ENCODE measurements at regions not wholly inside any gene's neighbourhood (a gene's known extent, or its start where the extent isn't known, plus 50 kb on each side); places are given as distances from the start of the nearest gene placed in this dataset.

DNA sequence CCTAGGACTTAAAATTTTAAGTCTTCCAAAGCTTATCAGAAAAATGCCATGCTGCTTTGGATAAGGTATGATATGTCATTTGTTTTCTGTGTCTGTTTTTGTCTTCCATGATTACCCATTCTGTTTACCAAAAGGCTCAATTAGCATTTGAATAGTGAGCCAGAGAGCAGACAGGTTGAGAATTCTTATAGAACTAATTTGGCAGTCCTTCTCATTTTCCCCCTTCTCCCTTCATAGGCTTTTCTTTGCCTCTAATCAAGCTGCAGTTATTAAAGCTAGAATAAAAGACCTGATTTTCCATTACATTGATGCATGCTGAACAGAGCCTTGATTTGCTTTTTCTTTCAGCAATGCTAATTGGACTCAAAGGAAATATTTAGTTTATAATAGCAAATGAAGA lies 993.0 kb downstream of the MAT2B start:
- intact Hi-C loops (cut with micrococcal nuclease), result no loop called here
- H3K27me3 ChIP-seq (ENCODE audit: control insufficient read depth in 2 of 2, insufficient read depth in 2 of 2, low read length in 2 of 2), result no peaks in the 10 kb centered on the region
- Mint-ChIP-seq H3K36me3 (no peaks in the 10 kb centered on the region), H3K27ac (no peak overlapping the region), H3K4me1 (no peaks in the 10 kb centered on the region), H3K9me3 (peaks cover 0 to 2% (median 0%) of the 10 kb centered on the region in 7 donors), H3K4me3 (no peak overlapping the region), H3K27me3 (ENCODE audit: low read depth in 3 of 3) (peaks cover 0 to 5% (median 2%) of the 10 kb centered on the region in 3 donors)
- H4K20me1 ChIP-seq (ENCODE audit: insufficient read depth, low read length), result no peaks in the 10 kb centered on the region
- H3K79me2 ChIP-seq (ENCODE audit: insufficient read depth, low read length), result no peaks in the 10 kb centered on the region
- no peak overlapping the region for H3K27ac ChIP-seq (ENCODE audit: low read depth in 1 of 2, low read length in 2 of 2)
- TF ChIP-seq CTCF (IDR thresholded peaks at IDR 0.05), result no peak
- H3K36me3 ChIP-seq (replicated peaks in 1 of 2; ENCODE audit: control insufficient read depth in 1 of 2, insufficient read depth in 2 of 2, low read length in 2 of 2), result no peaks in the 10 kb centered on the region
- no peak overlapping the region for H3K9ac ChIP-seq (ENCODE audit: insufficient read depth, low read length, poor library complexity, severe bottlenecking)
- H3K4me1 ChIP-seq (ENCODE audit: control insufficient read depth in 1 of 2, insufficient read depth in 2 of 2, low read length in 2 of 2), result no peaks in the 10 kb centered on the region
- no peak overlapping the region for H3K4me2 ChIP-seq (replicated peaks; ENCODE audit: extremely low read depth, low read length, poor library complexity, severe bottlenecking)
- no peak overlapping the region for H3K4me3 ChIP-seq (replicated peaks in 1 of 3; ENCODE audit: low read depth in 2 of 3, low read length in 3 of 3)
- H2AFZ ChIP-seq (ENCODE audit: insufficient read depth, low read depth, low read length, poor library complexity, severe bottlenecking), result no peak overlapping the region
- H3K9me3 ChIP-seq (replicated peaks in 1 of 2; ENCODE audit: control insufficient read depth in 1 of 2, insufficient read depth in 1 of 2, low read length in 2 of 2), result no peaks in the 10 kb centered on the region
- DNase-seq, result no peak

- no peaks in the 10 kb centered on the region for H3K36me3 ChIP-seq (replicated peaks in 1 of 2; ENCODE audit: control insufficient read depth in 1 of 2, insufficient read depth in 2 of 2, low read length in 2 of 2)
Observed at GRCh38 chr5:164500856-164501255, 995.4 kb downstream of the MAT2B start.

More at GRCh38 chr5:164500856-164501255, 995.4 kb downstream of the MAT2B start:
- no peaks in the 10 kb centered on the region for H3K79me2 ChIP-seq (ENCODE audit: insufficient read depth, low read length)
- H2AFZ ChIP-seq (ENCODE audit: insufficient read depth, low read depth, low read length, poor library complexity, severe bottlenecking), result no peak overlapping the region
- Mint-ChIP-seq H3K4me1 (peaks cover 5% of the 10 kb centered on the region), H3K27me3 (ENCODE audit: low read depth in 3 of 3) (peaks cover 0 to 6% (median under 1%) of the 10 kb centered on the region in 3 donors), H3K9me3 (no peaks in the 10 kb centered on the region), H3K36me3 (no peaks in the 10 kb centered on the region), H3K27ac (no peak overlapping the region), H3K4me3 (no peak overlapping the region)
- no peak overlapping the region for H3K4me2 ChIP-seq (replicated peaks; ENCODE audit: extremely low read depth, low read length, poor library complexity, severe bottlenecking)
- 100% methylated on average over 1 of the region's 5 CpGs for WGBS (ENCODE audit: insufficient coverage)
- no peak overlapping the region for H3K27ac ChIP-seq (ENCODE audit: low read depth in 1 of 2, low read length in 2 of 2)
- intact Hi-C loops (cut with micrococcal nuclease), result loop anchor here (5.0 to 10.0 kb wide), 4 partner anchors 489 to 939 kb away; no protein-coding TSS in a partner anchor
- H3K9me3 ChIP-seq (replicated peaks in 1 of 2; ENCODE audit: control insufficient read depth in 1 of 2, insufficient read depth in 1 of 2, low read length in 2 of 2), result no peaks in the 10 kb centered on the region
- no peaks in the 10 kb centered on the region for H3K27me3 ChIP-seq (ENCODE audit: control insufficient read depth in 2 of 2, insufficient read depth in 2 of 2, low read length in 2 of 2)
- H3K4me1 ChIP-seq (ENCODE audit: control insufficient read depth in 1 of 2, insufficient read depth in 2 of 2, low read length in 2 of 2), result no peaks in the 10 kb centered on the region
- H3K4me3 ChIP-seq (replicated peaks in 1 of 3; ENCODE audit: low read depth in 2 of 3, low read length in 3 of 3), result no peak overlapping the region
- DNase-seq, result no peak
- H3K9ac ChIP-seq (ENCODE audit: insufficient read depth, low read length, poor library complexity, severe bottlenecking), result no peak overlapping the region
- H4K20me1 ChIP-seq (ENCODE audit: insufficient read depth, low read length), result no peaks in the 10 kb centered on the region
- TF ChIP-seq CTCF (IDR thresholded peaks at IDR 0.05), result no peak

Data from CD14-positive monocyte (primary cell).